Colonic mucosa (tissue), 4 donors: ENCODE measurements at regions not wholly inside any gene's neighbourhood (a gene's known extent, or its start where the extent isn't known, plus 50 kb on each side); places are given as distances from the start of the nearest gene placed in this dataset.
"Not testable (repeated sequence)": the region's sequence is repeated elsewhere in the genome, so short reads cannot be mapped to it uniquely, and the experiment has no call there.

ENCODE experiments used
- DNase-seq: peaks from one replicate; pipeline ENCODE4 v3.0.0-alpha.2; 2020
- H3K27ac ChIP-seq: fragments of 200-600 bp; one replicate; pipeline ENCODE4 v1.8.0; 2021
- H3K27me3 ChIP-seq: fragments of 200-600 bp; one replicate; pipeline ENCODE4 v1.8.0; 2021
- H3K36me3 ChIP-seq: fragments of 200-600 bp; one replicate; pipeline ENCODE4 v1.8.0; 2021
- H3K4me1 ChIP-seq: fragments of 200-600 bp; one replicate; pipeline ENCODE4 v1.8.0; 2021; ENCODE audit warnings: mild to moderate bottlenecking
- H3K4me3 ChIP-seq: fragments of 200-600 bp; one replicate; pipeline ENCODE4 v1.8.0; 2021
- H3K9ac ChIP-seq, 2 donors: one replicate each; pipeline ENCODE4 v1.7.0; 2013; ENCODE audit warnings: control low read depth in 2 of 2, low read depth in 2 of 2, low read length in 2 of 2
- H3K9me3 ChIP-seq: fragments of 200-600 bp; one replicate; pipeline ENCODE4 v1.8.0; 2021
- intact Hi-C: fragments of 100-400 bp; cut with DNase I; formaldehyde crosslinking; loops from one replicate; pipeline ENCODE4 v1.14.1; 2022
- donor health status: healthy.
- donor health status: DM: no; HTN: no; CAD: no.
- donor health status: DM: no; HTN: no; CAD: no.

GRCh38 chr2:95767531-95767930 lies 175.7 kb downstream of the TRIM43 start:
- H3K27ac ChIP-seq, H3K9ac ChIP-seq, H3K36me3 ChIP-seq, H3K4me1 ChIP-seq, DNase-seq, H3K9me3 ChIP-seq, intact Hi-C loops, H3K27me3 ChIP-seq, H3K4me3 ChIP-seq: not testable (repeated sequence)

- H3K9ac ChIP-seq, H3K27me3 ChIP-seq, H3K36me3 ChIP-seq, intact Hi-C loops, DNase-seq, H3K27ac ChIP-seq, H3K4me1 ChIP-seq, H3K9me3 ChIP-seq, H3K4me3 ChIP-seq: not testable (repeated sequence)
These were observed 176.1 kb downstream of the TRIM43 start for GRCh38 chr2:95767950-95768349.

- H3K27me3 ChIP-seq, H3K27ac ChIP-seq, intact Hi-C loops, H3K4me3 ChIP-seq, H3K36me3 ChIP-seq, H3K9ac ChIP-seq, H3K4me1 ChIP-seq, DNase-seq, H3K9me3 ChIP-seq: not testable (repeated sequence)
These were observed 177.5 kb downstream of the TRIM43 start for GRCh38 chr2:95769256-95769655.

- H3K9me3 ChIP-seq, intact Hi-C loops, H3K27me3 ChIP-seq: not testable (repeated sequence)
These were observed 178.9 kb downstream of the TRIM43 start for GRCh38 chr2:95770726-95771125.

GRCh38 chr2:95774322-95775192 lies 182.8 kb downstream of the TRIM43 start:
- H3K27me3 ChIP-seq, H3K36me3 ChIP-seq, intact Hi-C loops, H3K9me3 ChIP-seq, H3K9ac ChIP-seq, H3K4me1 ChIP-seq, DNase-seq, H3K27ac ChIP-seq, H3K4me3 ChIP-seq: not testable (repeated sequence)

More at GRCh38 chr2:95770726-95771125, 178.9 kb downstream of the TRIM43 start:
- H3K36me3 ChIP-seq, H3K27ac ChIP-seq, H3K9ac ChIP-seq, H3K4me3 ChIP-seq, H3K4me1 ChIP-seq, DNase-seq: not testable (repeated sequence)

- H3K4me1 ChIP-seq, H3K9ac ChIP-seq, H3K27me3 ChIP-seq, H3K9me3 ChIP-seq, H3K4me3 ChIP-seq, H3K27ac ChIP-seq, intact Hi-C loops, DNase-seq, H3K36me3 ChIP-seq: not testable (repeated sequence)
These were observed 183.4 kb downstream of the TRIM43 start for GRCh38 chr2:95775193-95775531.
